SK-N-SH treated with all-trans-retinoic acid at 6 μM for 48 hours (cell line): ENCODE measurements at regions not wholly inside any gene's neighbourhood (a gene's known extent, or its start where the extent isn't known, plus 50 kb on each side); places are given as distances from the start of the nearest gene placed in this dataset.

Source experiments
- ATAC-seq: fragments of 200-7000 bp; cut with Tn5 transposase; 3 replicates; pipeline ENCODE4 v1.9.1; 2020; ENCODE audit warnings: mild to moderate bottlenecking, moderate library complexity
- ARNTL ChIP-seq: fragments of 450-650 bp; formaldehyde crosslinking; IDR thresholded peaks from 2 replicates; pipeline ENCODE4 v1.5.0; 2020; ENCODE audit warnings: low read depth, mild to moderate bottlenecking, moderate library complexity, borderline replicate concordance
- CREB5 ChIP-seq: fragments of 250-450 bp; sonication (Bioruptor Pico); IDR thresholded peaks from 2 replicates; pipeline ENCODE4 v1.5.1; 2020; ENCODE audit warnings: low read depth, mild to moderate bottlenecking, moderate library complexity
- CSDC2 ChIP-seq: fragments of 250-450 bp; sonication (Bioruptor Pico); IDR thresholded peaks from 2 replicates; pipeline ENCODE4 v1.5.0; 2020; ENCODE audit warnings: mild to moderate bottlenecking, moderate library complexity
- CSRNP3 ChIP-seq: fragments of 250-450 bp; sonication (Bioruptor Pico); IDR thresholded peaks from 2 replicates; pipeline ENCODE4 v1.5.1; 2021; ENCODE audit warnings: mild to moderate bottlenecking, moderate library complexity
- ESRRG ChIP-seq: fragments of 250-450 bp; sonication (Bioruptor Pico); IDR thresholded peaks from 2 replicates; pipeline ENCODE4 v1.6.1; 2021; ENCODE audit warnings: mild to moderate bottlenecking
- GLIS3 ChIP-seq: fragments of 250-450 bp; sonication (Bioruptor Pico); IDR thresholded peaks from 2 replicates; pipeline ENCODE4 v1.5.0; 2020; ENCODE audit warnings: mild to moderate bottlenecking, moderate library complexity
- ISL1 ChIP-seq: fragments of 250-450 bp; sonication (Bioruptor Pico); IDR thresholded peaks from 2 replicates; pipeline ENCODE4 v2.1.2; 2022; ENCODE audit warnings: mild to moderate bottlenecking, moderate library complexity
- OSR1 ChIP-seq: fragments of 250-450 bp; sonication (Bioruptor Pico); IDR thresholded peaks from 2 replicates; pipeline ENCODE4 v1.8.0; 2022; ENCODE audit warnings: moderate library complexity, mild to moderate bottlenecking, inconsistent platforms
- POU6F1 ChIP-seq: fragments of 250-450 bp; sonication (Bioruptor Pico); IDR thresholded peaks from 2 replicates; pipeline ENCODE4 v1.8.0; 2021; ENCODE audit warnings: low read depth, mild to moderate bottlenecking, moderate library complexity, borderline replicate concordance
- RARB ChIP-seq: fragments of 250-450 bp; sonication (Bioruptor Pico); IDR thresholded peaks from 2 replicates; pipeline ENCODE4 v1.8.0; 2021; ENCODE audit warnings: mild to moderate bottlenecking, moderate library complexity
- SNAI2 ChIP-seq: fragments of 250-450 bp; sonication (Bioruptor Pico); IDR thresholded peaks from 2 replicates; pipeline ENCODE4 v1.5.0; 2020; ENCODE audit warnings: mild to moderate bottlenecking, moderate library complexity
- TCF4 ChIP-seq: fragments of 250-450 bp; sonication (Bioruptor Pico); IDR thresholded peaks from 2 replicates; pipeline ENCODE4 v1.8.0; 2021; ENCODE audit warnings: mild to moderate bottlenecking, moderate library complexity, borderline replicate concordance
- TOX ChIP-seq: fragments of 250-450 bp; sonication (Bioruptor Pico); IDR thresholded peaks from 2 replicates; pipeline ENCODE4 v1.8.0; 2021; ENCODE audit warnings: mild to moderate bottlenecking, moderate library complexity, borderline replicate concordance
- TSHZ2 ChIP-seq: fragments of 250-450 bp; sonication (Bioruptor Pico); IDR thresholded peaks from 2 replicates; pipeline ENCODE4 v1.5.0; 2020; ENCODE audit warnings: mild to moderate bottlenecking, moderate library complexity
- ZC3H10 ChIP-seq: fragments of 250-450 bp; sonication (Bioruptor Pico); IDR thresholded peaks from 2 replicates; pipeline ENCODE4 v1.5.1; 2021; ENCODE audit warnings: mild to moderate bottlenecking, moderate library complexity
- ZFP3 ChIP-seq: fragments of 250-450 bp; sonication (Bioruptor Pico); IDR thresholded peaks from 2 replicates; pipeline ENCODE4 v1.5.0; 2020; ENCODE audit warnings: mild to moderate bottlenecking, moderate library complexity
- ZFP30 ChIP-seq: fragments of 450-650 bp; formaldehyde crosslinking; IDR thresholded peaks from 2 replicates; pipeline ENCODE4 v1.5.0; 2022; ENCODE audit warnings: mild to moderate bottlenecking, moderate library complexity
- ZNF70 ChIP-seq: fragments of 450-650 bp; formaldehyde crosslinking; IDR thresholded peaks from 2 replicates; pipeline ENCODE4 v1.5.0; 2020; ENCODE audit warnings: mild to moderate bottlenecking, moderate library complexity
- ZNF8 ChIP-seq: fragments of 450-650 bp; formaldehyde crosslinking; IDR thresholded peaks from 2 replicates; pipeline ENCODE4 v1.5.0; 2020; ENCODE audit warnings: mild to moderate bottlenecking, moderate library complexity
- TF ChIP-seq, protein P1 (sequence below): fragments of 250-450 bp; sonication (Bioruptor Pico); IDR thresholded peaks from 2 replicates; pipeline ENCODE4 v1.8.0; 2020; ENCODE audit warnings: mild to moderate bottlenecking, moderate library complexity, borderline replicate concordance

GRCh38 chr10:120738658-120739057 is 112.5 kb upstream of the WDR11 start:
- ATAC-seq: no peak
- TF ChIP-seq SNAI2 (CRISPR knock-in tag) (no peak), CSRNP3 (CRISPR knock-in tag) (no peak), CSDC2 (CRISPR knock-in tag) (no peak), TOX (CRISPR knock-in tag) (no peak), ARNTL (CRISPR knock-in tag) (no peak), RARB (CRISPR knock-in tag) (no peak), POU6F1 (no peak), TCF4 (CRISPR knock-in tag) (no peak), ZNF8 (CRISPR knock-in tag) (no peak), GLIS3 (CRISPR knock-in tag) (no peak), ZC3H10 (CRISPR knock-in tag) (no peak), ZNF70 (CRISPR knock-in tag) (no peak), CREB5 (CRISPR knock-in tag) (no peak), OSR1 (CRISPR knock-in tag) (no peak), TSHZ2 (CRISPR knock-in tag) (no peak), ZFP30 (no peak), ZFP3 (no peak), ESRRG (no peak)
- TF ChIP-seq, protein P1, sequence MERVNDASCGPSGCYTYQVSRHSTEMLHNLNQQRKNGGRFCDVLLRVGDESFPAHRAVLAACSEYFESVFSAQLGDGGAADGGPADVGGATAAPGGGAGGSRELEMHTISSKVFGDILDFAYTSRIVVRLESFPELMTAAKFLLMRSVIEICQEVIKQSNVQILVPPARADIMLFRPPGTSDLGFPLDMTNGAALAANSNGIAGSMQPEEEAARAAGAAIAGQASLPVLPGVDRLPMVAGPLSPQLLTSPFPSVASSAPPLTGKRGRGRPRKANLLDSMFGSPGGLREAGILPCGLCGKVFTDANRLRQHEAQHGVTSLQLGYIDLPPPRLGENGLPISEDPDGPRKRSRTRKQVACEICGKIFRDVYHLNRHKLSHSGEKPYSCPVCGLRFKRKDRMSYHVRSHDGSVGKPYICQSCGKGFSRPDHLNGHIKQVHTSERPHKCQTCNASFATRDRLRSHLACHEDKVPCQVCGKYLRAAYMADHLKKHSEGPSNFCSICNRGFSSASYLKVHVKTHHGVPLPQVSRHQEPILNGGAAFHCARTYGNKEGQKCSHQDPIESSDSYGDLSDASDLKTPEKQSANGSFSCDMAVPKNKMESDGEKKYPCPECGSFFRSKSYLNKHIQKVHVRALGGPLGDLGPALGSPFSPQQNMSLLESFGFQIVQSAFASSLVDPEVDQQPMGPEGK: no peak

- no peak for TF ChIP-seq ARNTL (CRISPR knock-in tag)
- TF ChIP-seq ZFP30: no peak
- TF ChIP-seq CSDC2 (CRISPR knock-in tag): no peak
- TF ChIP-seq, protein P1: no peak
- TF ChIP-seq GLIS3 (CRISPR knock-in tag): no peak
- TF ChIP-seq TCF4 (CRISPR knock-in tag): no peak
- TF ChIP-seq ISL1 (CRISPR knock-in tag): no peak
- no peak for TF ChIP-seq OSR1 (CRISPR knock-in tag)
- no peak for TF ChIP-seq CSRNP3 (CRISPR knock-in tag)
- no peak for ATAC-seq
These were observed 109.8 kb upstream of the WDR11 start for GRCh38 chr10:120741396-120741795.
